Stimulated activated CD4-positive, alpha-beta T cell treated with anti-CD3 and anti-CD28 coated beads, Interleukin-1b, Interleukin-23, amount 100 ng/mL, for 1 hour (primary cell): ENCODE measurements at regions not wholly inside any gene's neighbourhood (a gene's known extent, or its start where the extent isn't known, plus 50 kb on each side); places are given as distances from the start of the nearest gene placed in this dataset.

ENCODE experiments used
- DNase-seq, 2 donors: peaks; one replicate each; pipeline ENCODE4 v3.0.0-alpha.2; 2020; ENCODE audit warnings: low read depth in 2 of 2

DNA sequence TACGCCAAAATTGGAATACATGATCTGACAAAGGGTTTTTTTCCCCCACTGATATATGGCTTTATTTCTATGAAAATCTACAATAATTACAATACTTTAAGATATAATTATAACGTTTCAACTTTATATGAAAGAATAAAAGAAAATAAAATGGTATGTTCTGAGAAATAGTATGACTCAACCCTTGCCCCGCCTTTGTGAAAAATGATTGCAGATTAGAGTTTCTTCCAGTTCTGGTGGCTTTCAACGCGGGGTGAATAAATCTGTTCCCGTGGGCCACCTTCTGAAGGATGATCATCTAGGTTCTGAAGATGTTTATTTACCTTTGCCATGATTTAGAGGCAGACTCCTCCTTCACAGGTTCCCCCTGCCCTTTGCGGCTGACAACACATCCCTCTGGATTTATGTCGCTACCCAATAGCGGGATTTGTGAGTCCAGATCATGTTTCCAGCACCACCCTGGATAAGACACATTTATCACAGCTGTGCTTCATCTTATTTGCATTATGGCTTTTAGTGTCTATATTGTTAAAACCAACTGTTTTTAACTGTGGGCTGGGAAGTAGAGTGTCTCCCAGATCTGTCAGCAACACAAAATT, 607.0 kb upstream of the KIRREL3 start:
- DNase-seq: no peak

DNA sequence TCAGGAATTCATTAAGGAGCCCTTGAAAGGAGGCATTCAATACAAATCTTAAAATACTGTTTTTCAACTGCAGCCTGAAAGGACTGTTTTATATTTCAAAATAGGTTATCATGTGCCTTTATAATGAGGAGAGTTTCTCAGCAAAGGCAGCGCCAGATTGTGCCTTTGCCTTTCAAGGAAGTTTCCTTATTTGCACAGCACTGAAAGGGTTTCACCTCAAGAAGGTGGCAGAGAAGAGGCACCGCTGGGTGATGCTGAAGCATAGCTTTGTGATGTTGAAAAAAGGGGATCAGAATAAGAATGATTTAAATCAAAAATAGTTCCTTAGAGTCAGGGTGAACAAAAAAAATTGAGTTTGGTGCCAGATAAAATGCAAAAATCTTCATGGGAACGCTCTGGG, 601.0 kb upstream of the KIRREL3 start:
- no peak for DNase-seq

DNA sequence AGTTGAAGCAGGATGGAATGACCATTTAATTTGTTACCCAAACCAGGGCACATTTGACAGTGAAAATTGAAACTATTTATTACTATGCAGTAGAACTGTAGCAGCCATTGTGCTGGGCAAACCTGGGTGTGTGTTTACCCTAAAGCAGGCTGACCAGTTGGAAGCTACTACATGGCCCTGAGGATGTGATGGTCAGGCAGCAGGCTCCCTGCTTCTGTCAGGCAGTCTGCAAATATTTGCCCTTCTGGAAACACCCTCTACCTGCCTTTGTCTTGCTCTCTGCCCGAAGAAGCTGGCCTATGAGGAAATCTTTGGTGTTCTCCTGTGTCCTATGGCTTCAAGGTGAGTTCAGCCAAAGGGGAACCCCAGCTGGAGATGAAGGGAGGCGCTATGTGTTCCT, 600.1 kb upstream of the KIRREL3 start:
- no peak for DNase-seq

GRCh38 chr11:127598476-127598875, 597.9 kb upstream of the KIRREL3 start:
- no peak for DNase-seq

GRCh38 chr11:127596433-127596832, 595.9 kb upstream of the KIRREL3 start:
- no peak for DNase-seq

DNA sequence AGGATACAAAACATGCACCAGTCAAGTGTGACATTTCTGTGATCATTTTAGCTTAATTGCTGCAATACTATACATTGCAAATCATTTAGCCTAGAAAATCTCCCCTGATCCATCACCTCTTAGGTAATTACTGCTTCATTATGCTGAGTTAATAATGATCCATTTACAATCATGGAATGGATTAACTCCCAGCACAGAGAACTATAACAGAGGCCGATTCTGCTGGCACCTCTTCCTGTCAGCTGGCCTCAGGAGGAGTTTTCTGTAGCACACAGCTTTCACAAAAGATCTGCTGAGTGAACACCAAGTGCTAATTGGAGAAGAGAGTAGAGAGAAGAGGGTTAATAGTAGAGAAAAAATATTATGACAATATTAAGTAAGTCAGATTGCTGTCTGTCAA, 591.8 kb upstream of the KIRREL3 start:
- no peak for DNase-seq

DNA sequence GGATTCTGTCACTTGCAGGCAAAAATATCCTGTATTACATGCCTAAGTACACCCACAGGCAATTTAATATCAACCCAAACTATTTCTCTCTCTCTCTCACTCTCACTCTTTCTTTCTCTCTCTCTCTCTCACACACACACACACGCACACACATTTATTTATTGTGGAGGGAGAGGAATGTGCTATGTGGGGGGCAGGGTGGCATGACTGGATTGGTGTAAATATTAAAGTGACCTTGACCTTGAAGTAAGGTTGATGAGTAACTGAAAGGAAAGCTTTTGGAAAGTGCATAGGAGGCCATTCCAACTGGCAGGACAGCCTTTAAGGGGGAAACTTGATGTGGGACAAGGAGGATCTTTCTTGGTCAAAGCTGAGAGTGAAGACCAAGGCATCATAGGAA, 589.7 kb upstream of the KIRREL3 start:
- DNase-seq: no peak

- no peak for DNase-seq
Measured at GRCh38 chr11:127588431-127588830, 587.9 kb upstream of the KIRREL3 start.

DNA sequence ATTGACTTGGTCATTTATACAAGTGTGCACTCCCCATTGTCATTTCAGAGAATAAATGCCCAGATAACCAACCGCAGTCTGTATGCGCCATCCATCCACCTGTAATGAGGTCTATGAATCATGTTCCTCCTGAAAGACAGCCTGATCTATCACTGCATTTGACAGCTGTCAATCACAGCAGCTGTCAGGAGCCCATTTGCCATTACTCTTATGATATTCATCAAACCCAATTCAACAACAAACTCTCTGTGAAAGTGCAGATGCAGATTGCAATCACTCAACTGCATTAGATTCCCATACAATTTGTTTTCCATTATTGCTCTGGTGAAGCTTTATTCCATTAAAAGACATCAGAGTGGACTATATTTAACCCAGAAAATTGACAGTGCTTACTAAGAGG, 586.9 kb upstream of the KIRREL3 start:
- no peak for DNase-seq

DNA sequence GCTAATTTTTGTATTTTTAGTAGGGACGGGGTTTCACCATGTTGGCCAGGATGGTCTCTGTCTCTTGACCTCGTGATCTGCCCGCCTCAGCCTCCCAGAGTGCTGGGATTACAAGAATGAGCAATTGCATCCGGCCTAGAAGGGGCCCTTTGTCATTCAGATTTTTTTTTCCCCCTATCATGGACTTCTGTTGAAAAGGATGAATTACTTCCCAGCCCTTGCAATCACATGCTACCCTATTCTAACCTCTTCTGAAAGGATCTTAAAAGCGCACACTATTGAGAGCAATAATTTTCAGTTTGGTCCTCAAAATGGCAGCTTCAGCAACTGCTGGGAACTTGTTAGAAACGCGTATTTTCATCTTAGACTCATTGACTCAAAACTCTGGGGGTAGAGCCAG, 575.6 kb upstream of the KIRREL3 start:
- no peak for DNase-seq

- no peak for DNase-seq
Measured at GRCh38 chr11:127574478-127574877, 573.9 kb upstream of the KIRREL3 start.

DNA sequence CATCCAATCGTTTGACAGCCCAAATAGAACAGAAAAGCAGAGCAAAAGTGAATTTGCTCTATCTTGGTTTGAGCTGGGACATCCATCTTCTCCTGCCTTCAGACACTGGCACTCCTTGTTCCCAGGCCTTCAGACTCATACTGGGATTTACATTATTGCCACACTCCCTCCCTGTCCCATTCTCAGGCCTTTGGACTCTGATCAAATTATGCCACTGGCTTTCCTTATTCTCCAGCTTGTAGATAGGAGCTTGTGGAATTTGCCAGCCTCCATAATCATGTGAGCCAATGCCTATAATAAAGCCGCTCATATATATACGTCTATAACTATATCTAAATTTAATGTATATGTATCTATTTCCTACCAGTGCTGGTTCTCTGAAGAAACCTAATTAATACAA, 568.3 kb upstream of the KIRREL3 start:
- DNase-seq: no peak

DNA sequence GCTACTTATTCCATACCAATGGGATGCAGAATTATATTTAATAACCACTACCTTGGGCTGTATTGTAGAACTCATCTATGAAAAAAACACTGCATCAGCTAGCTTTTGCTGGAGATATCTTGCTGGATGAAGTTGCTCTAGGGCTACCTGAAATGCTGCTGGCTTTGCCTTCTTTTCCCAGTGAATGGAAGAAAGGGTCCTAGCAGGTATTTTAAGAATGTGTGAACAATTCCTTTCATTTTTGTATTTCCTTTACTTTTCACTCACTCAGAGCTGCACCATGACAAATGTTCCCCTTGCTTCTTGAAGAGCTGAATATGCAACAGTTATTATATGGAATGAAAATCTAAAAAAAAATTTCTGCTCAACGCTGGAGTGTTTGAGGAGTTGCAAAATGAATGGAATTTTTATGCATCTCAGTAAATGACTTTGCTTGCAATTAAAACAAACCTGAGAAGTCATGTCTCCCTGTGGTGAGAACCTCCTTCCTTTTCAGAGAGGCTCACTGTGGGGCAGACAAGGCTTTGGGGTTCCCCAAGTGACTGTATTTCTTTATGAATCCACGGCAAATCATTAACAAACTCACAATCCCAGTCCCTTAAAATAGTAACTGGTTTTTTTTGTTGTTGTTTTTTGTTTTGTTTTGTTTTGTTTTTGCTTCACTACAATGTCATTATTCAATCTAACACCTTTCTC, 566.8 kb upstream of the KIRREL3 start:
- no peak for DNase-seq

DNA sequence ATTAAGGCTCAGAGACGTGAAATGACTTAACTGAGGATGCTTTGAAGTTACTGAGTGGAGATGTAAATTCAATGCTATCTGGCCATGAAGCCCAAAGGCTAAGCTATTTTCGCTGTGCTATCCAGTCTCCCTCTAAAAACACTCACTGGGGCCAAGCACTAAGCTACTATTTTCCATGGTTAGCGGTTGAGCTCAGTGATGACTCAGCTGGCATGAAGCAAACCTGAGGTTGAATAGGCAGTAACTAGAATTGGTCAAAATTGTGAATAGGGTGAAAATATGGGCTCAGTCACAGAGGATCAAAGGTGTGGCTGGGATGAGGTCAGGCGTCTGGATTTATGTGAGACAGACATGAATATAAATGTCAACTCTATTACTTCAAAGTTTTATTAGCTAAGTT, 564.2 kb upstream of the KIRREL3 start:
- DNase-seq: no peak

DNA sequence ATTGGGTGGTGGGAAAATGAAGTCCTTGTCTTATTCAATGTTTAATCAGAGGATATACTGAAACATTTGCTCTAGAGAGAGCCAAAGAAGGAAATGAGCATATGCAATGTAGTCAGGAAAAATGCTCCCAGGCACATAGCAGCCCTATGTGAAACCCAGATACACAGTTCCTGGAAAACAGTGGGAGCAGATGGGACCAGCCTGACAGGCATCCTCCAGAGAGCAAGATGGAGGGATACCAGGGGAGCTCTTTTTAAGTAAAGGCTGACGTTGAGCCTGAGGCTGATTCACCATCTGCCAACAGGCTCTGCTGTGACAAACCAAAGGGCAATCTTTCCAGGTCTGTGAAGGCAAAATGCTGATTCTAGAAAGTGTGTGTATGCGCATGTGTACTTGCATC, 559.4 kb upstream of the KIRREL3 start:
- no peak for DNase-seq

GRCh38 chr11:127552446-127552845, 551.9 kb upstream of the KIRREL3 start:
- DNase-seq: no peak

GRCh38 chr11:127531167-127531566, 530.6 kb upstream of the KIRREL3 start:
- no peak for DNase-seq

DNA sequence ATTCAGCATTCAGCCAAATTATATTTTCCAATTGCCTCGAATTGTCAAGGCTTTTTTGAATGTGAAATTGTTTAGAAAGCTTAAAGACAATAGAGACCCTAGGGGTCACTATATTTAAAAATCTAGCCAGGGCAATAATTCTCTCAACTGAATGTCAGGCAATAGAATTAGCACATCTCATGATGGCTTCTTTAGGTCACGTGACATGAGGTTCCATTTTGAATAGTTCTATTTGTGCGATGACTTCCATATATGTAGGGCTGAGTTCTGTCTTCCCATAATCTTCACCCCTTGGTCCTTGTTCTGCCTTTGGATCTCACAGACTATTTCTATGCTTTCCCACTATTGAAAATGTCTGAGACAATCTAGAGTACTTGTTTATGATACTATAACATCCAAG, 527.7 kb upstream of the KIRREL3 start:
- no peak for DNase-seq

DNA sequence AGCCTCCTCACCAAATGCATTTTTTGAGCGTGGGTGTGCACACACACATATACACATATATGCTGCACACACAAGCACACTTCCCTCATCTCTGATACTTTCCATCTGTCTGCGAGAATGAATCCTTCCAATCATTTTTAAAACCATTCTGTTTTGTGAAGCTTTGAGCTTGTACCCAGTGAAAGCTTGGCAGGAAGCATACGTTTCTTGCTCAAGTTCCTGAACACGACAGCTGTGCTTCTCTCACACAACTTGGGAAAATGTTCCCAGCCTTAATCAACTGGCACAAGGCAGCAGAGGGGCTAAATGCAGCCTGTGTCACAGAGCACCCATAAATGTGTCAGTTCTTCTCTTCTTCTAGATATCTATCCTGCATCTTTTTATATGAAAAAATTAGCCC, 524.0 kb upstream of the KIRREL3 start:
- DNase-seq: no peak

DNA sequence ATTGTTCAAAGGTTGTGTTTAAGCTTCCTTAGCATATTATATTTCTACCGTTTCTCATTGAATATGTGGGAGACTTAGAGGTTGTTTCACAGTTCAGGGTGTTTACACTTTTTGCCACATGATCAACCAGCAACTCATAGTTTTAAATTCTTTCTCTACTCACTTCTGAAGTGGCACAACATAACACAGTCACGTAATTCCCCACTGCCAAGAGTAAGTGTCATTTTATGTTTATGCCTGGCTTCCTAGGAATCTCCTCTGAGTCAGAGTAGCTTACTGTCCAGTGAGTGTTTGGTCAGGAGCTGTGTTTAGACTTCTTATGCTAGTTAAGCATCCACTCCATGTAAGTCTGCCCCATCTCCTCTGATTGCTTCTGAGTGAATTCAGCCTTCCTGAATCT, 520.8 kb upstream of the KIRREL3 start:
- DNase-seq: no peak

- no peak for DNase-seq
Measured at GRCh38 chr11:127507851-127508250, 507.3 kb upstream of the KIRREL3 start.

- DNase-seq: no peak
Measured at GRCh38 chr11:127506647-127507046, 506.1 kb upstream of the KIRREL3 start.

GRCh38 chr11:127506126-127506525, 505.6 kb upstream of the KIRREL3 start:
- DNase-seq: no peak

GRCh38 chr11:127496165-127496564, 495.6 kb upstream of the KIRREL3 start:
- DNase-seq: no peak
